PC-9 (cell line): ENCODE measurements at regions not wholly inside any gene's neighbourhood (a gene's known extent, or its start where the extent isn't known, plus 50 kb on each side); places are given as distances from the start of the nearest gene placed in this dataset.

Experiments used
- BruUV-seq: library from RNA; stranded (reverse); fragments of 400-500 nt; replicated peaks from 2 replicates; lab custom pipeline; 2021; lab: Mats Ljungman, UMichigan
- CTCF ChIA-PET: fragments of 300-600 bp; sonication (Branson Sonifier 250); formaldehyde crosslinking; loops from one replicate; lab custom pipeline; 2022; ENCODE audit warnings: antibody characterized with exemption; lab: Charles Lee
- POLR2A ChIA-PET: fragments of 300-600 bp; sonication (Branson Sonifier 250); formaldehyde crosslinking; loops from one replicate; lab custom pipeline; 2022; ENCODE audit warnings: antibody characterized with exemption; ENCODE audit not compliant: unreplicated experiment; lab: Charles Lee
- DNase-seq, 2 experiments: peaks; one replicate each; pipeline versions ENCODE4 v3.0.0 to v3.0.0-alpha.2; 2015 to 2022; ENCODE audit warnings: mixed read lengths in 1 of 2
- H2AFZ ChIP-seq: fragments of 200-600 bp; sonication (generic); 2 replicates; pipeline ENCODE4 v1.8.1; 2017; ENCODE audit warnings: antibody characterized with exemption
- H3F3A ChIP-seq: fragments of 200-600 bp; sonication (generic); 2 replicates; pipeline ENCODE4 v1.8.1; 2017; ENCODE audit warnings: antibody characterized with exemption, mild to moderate bottlenecking, low read depth; ENCODE audit not compliant: insufficient read depth
- H3K27ac ChIP-seq: fragments of 200-600 bp; sonication (generic); 2 replicates; pipeline ENCODE4 v1.6.1; 2016; ENCODE audit warnings: mixed run types
- H3K27me3 ChIP-seq: fragments of 200-600 bp; sonication (generic); 2 replicates; pipeline ENCODE4 v1.6.1; 2016; ENCODE audit warnings: low read depth, mixed run types; ENCODE audit not compliant: insufficient read depth
- H3K36me3 ChIP-seq: fragments of 200-600 bp; sonication (generic); 2 replicates; pipeline ENCODE4 v1.6.1; 2016; ENCODE audit warnings: low read depth, mixed run types
- H3K4me1 ChIP-seq: fragments of 200-600 bp; sonication (generic); replicated peaks from 2 replicates; pipeline ENCODE4 v1.6.1; 2016; ENCODE audit warnings: mixed run types; ENCODE audit not compliant: insufficient read depth
- H3K4me2 ChIP-seq: fragments of 200-600 bp; sonication (generic); 2 replicates; pipeline ENCODE4 v1.6.1; 2017; ENCODE audit warnings: mixed run types
- H3K4me3 ChIP-seq: fragments of 200-600 bp; sonication (generic); 2 replicates; pipeline ENCODE4 v1.6.1; 2016; ENCODE audit warnings: mixed run types
- H3K79me2 ChIP-seq: fragments of 200-600 bp; sonication (generic); 2 replicates; pipeline ENCODE4 v1.6.1; 2017; ENCODE audit warnings: low read depth, mixed run types
- H3K9me2 ChIP-seq: fragments of 200-600 bp; sonication (generic); 2 replicates; pipeline ENCODE4 v1.8.1; 2017; ENCODE audit warnings: mild to moderate bottlenecking; ENCODE audit not compliant: insufficient read depth
- H3K9me3 ChIP-seq: fragments of 200-600 bp; sonication (generic); 2 replicates; pipeline ENCODE4 v1.8.1; 2016; ENCODE audit warnings: low read depth; ENCODE audit not compliant: insufficient read depth
- H4K20me1 ChIP-seq: fragments of 200-600 bp; sonication (generic); 2 replicates; pipeline ENCODE4 v1.8.1; 2017; ENCODE audit not compliant: insufficient read depth
- EZH2 ChIP-seq: fragments of 200-600 bp; sonication (generic); IDR thresholded peaks from 2 replicates; pipeline ENCODE4 v1.8.0; 2017; ENCODE audit warnings: antibody characterized with exemption, low read depth
- intact Hi-C: fragments of 100-400 bp; cut with micrococcal nuclease; formaldehyde crosslinking; loops from one replicate; pipeline ENCODE4 v1.10.0; 2022; ENCODE audit not compliant: unreplicated experiment
- TF ChIP-seq, protein P1 (sequence below): fragments of 200-600 bp; sonication (generic); conservative IDR thresholded peaks from 2 replicates; pipeline ENCODE4 v1.6.1; 2017; ENCODE audit warnings: mixed run types, antibody characterized with exemption, mild to moderate bottlenecking, moderate library complexity

DNA sequence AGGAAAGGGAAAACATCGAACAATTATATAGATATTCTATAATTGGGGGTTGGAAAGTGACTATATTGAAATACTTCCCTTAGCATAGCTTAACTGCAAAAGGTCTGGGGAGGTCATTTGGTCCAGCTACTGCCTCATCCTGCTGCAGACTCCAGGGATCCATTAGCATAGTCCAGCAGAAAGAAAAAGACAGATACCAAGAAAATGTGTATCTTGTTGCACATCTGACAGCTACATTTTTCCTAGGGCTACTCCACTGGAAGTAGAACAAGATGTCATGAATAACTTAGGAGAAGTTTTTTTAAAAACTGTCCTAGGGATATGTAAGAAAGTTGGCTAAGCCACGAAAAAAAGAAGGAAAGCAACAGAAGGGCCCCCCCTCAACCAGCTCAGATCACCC is 92.9 kb upstream of the SLC30A5 start:
- no peak overlapping the region for H3K27ac ChIP-seq
- no peaks in the 10 kb centered on the region for H4K20me1 ChIP-seq
- H2AFZ ChIP-seq, result no peak overlapping the region
- DNase-seq, result no peak
- no peaks in the 10 kb centered on the region for H3K4me1 ChIP-seq
- POLR2A ChIA-PET, result no interaction called here
- H3K4me3 ChIP-seq, result no peak overlapping the region
- H3F3A ChIP-seq, result no peaks in the 10 kb centered on the region
- TF ChIP-seq EZH2, result no peak
- TF ChIP-seq, protein P1, sequence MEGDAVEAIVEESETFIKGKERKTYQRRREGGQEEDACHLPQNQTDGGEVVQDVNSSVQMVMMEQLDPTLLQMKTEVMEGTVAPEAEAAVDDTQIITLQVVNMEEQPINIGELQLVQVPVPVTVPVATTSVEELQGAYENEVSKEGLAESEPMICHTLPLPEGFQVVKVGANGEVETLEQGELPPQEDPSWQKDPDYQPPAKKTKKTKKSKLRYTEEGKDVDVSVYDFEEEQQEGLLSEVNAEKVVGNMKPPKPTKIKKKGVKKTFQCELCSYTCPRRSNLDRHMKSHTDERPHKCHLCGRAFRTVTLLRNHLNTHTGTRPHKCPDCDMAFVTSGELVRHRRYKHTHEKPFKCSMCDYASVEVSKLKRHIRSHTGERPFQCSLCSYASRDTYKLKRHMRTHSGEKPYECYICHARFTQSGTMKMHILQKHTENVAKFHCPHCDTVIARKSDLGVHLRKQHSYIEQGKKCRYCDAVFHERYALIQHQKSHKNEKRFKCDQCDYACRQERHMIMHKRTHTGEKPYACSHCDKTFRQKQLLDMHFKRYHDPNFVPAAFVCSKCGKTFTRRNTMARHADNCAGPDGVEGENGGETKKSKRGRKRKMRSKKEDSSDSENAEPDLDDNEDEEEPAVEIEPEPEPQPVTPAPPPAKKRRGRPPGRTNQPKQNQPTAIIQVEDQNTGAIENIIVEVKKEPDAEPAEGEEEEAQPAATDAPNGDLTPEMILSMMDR, result no peak
- no peak overlapping the region for H3K4me2 ChIP-seq
- no peaks in the 10 kb centered on the region for H3K9me2 ChIP-seq
- BruUV-seq, result no TSS peak
- H3K79me2 ChIP-seq, result no peaks in the 10 kb centered on the region
- intact Hi-C loops, result no loop called here
- CTCF ChIA-PET, result no interaction called here
- H3K9me3 ChIP-seq, result no peaks in the 10 kb centered on the region
- no peaks in the 10 kb centered on the region for H3K36me3 ChIP-seq
- H3K27me3 ChIP-seq, result no peaks in the 10 kb centered on the region

DNA sequence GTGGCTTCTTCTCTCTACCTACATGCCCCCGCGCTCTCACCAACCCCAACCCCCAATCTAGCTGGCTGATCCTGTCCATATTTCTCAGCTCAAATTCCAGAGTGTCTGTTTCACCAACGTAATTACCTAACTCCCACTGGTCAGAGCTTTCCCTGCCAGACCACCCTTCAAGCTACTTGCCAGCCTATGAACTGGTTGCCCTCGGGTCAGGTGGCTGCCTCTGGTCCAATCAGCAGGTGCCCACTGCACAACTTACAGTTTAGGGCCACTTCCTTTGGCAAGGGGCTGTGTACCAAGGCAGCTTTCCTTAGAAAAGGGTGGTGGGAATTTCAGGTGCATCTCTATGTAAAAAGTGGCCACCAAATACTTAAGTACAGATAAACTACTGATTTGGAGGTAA is 92.2 kb upstream of the SLC30A5 start:
- H3K9me2 ChIP-seq, result no peaks in the 10 kb centered on the region
- no peak overlapping the region for H3K4me2 ChIP-seq
- H3K27ac ChIP-seq, result no peak overlapping the region
- CTCF ChIA-PET, result no interaction called here
- H3K36me3 ChIP-seq, result no peaks in the 10 kb centered on the region
- no peaks in the 10 kb centered on the region for H3K4me1 ChIP-seq
- no peak for DNase-seq
- H3K79me2 ChIP-seq, result no peaks in the 10 kb centered on the region
- no peak for TF ChIP-seq EZH2
- TF ChIP-seq, protein P1, result no peak
- H3K9me3 ChIP-seq, result no peaks in the 10 kb centered on the region
- POLR2A ChIA-PET, result no interaction called here
- H3K27me3 ChIP-seq, result no peaks in the 10 kb centered on the region
- no peak overlapping the region for H2AFZ ChIP-seq
- no peaks in the 10 kb centered on the region for H3F3A ChIP-seq
- H3K4me3 ChIP-seq, result no peak overlapping the region
- no peaks in the 10 kb centered on the region for H4K20me1 ChIP-seq
- intact Hi-C loops, result no loop called here
- no TSS peak for BruUV-seq

DNA sequence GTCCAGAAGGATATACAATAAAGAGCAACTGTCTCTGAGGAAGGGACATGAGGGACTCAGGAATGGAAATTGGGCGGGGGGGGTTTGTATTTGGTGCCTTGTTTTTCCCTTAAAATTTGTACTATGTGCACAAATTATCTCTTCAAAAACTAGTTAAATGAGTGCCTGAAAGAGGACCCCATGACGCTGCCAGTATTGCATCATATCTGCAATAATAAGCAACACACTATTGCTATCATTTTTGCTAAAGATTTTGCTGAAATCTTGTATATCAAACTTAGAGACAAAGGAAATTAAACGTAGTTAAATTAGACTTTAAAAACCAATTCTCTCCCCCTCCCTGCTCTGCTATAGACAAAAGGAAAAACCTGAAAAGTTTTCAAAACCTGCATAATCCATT is 89.7 kb upstream of the SLC30A5 start:
- H3K27ac ChIP-seq, result no peak overlapping the region
- ChIA-PET CTCF (no interaction called here), POLR2A (no interaction called here)
- TF ChIP-seq, protein P1, result no peak
- no peak for TF ChIP-seq EZH2
- H3K4me3 ChIP-seq, result no peak overlapping the region
- no peaks in the 10 kb centered on the region for H3K36me3 ChIP-seq
- BruUV-seq, result no TSS peak
- intact Hi-C loops, result no loop called here
- no peaks in the 10 kb centered on the region for H4K20me1 ChIP-seq
- no peaks in the 10 kb centered on the region for H3K4me1 ChIP-seq
- no peaks in the 10 kb centered on the region for H3K9me3 ChIP-seq
- H3K27me3 ChIP-seq, result no peaks in the 10 kb centered on the region
- no peak overlapping the region for H2AFZ ChIP-seq
- no peak overlapping the region for H3K4me2 ChIP-seq
- H3K9me2 ChIP-seq, result no peaks in the 10 kb centered on the region
- H3K79me2 ChIP-seq, result no peaks in the 10 kb centered on the region
- no peak for DNase-seq
- H3F3A ChIP-seq, result no peaks in the 10 kb centered on the region
